C4-2B (cell line): ENCODE measurements at regions not wholly inside any gene's neighbourhood (a gene's known extent, or its start where the extent isn't known, plus 50 kb on each side); places are given as distances from the start of the nearest gene placed in this dataset.

Experiments used
- ZFX ChIP-seq: fragments of 450-650 bp; IDR thresholded peaks from 2 replicates; pipeline ENCODE4 v1.6.1; 2017
- TF ChIP-seq, protein P1 (sequence below): fragments of 450-650 bp; conservative IDR thresholded peaks from 2 replicates; pipeline ENCODE4 v1.5.1; 2017; ENCODE audit warnings: mild to moderate bottlenecking

DNA sequence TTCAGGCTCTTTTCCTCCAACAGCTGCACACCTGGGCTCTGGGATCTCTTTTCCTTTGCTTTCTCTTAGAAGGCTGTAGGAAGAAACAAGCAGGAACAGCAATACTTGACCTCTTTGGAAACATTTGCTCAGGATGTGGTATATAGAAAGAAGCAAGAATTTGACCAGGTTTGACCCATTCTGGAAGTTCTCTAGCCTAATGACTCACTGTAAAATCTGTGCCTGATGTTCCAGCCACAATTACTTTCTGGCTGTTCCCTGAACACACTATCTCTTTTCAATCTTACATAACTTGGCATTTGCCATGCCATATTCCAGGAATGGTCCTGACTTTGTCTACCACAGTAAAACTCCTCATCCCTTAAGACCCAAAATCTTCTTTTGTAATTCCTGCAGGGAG, 419.9 kb upstream of the DAB1 start:
- no peak for TF ChIP-seq ZFX
- TF ChIP-seq, protein P1, sequence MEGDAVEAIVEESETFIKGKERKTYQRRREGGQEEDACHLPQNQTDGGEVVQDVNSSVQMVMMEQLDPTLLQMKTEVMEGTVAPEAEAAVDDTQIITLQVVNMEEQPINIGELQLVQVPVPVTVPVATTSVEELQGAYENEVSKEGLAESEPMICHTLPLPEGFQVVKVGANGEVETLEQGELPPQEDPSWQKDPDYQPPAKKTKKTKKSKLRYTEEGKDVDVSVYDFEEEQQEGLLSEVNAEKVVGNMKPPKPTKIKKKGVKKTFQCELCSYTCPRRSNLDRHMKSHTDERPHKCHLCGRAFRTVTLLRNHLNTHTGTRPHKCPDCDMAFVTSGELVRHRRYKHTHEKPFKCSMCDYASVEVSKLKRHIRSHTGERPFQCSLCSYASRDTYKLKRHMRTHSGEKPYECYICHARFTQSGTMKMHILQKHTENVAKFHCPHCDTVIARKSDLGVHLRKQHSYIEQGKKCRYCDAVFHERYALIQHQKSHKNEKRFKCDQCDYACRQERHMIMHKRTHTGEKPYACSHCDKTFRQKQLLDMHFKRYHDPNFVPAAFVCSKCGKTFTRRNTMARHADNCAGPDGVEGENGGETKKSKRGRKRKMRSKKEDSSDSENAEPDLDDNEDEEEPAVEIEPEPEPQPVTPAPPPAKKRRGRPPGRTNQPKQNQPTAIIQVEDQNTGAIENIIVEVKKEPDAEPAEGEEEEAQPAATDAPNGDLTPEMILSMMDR = no peak
